MM.1S (cell line): ENCODE measurements at regions not wholly inside any gene's neighbourhood (a gene's known extent, or its start where the extent isn't known, plus 50 kb on each side); places are given as distances from the start of the nearest gene placed in this dataset.

ENCODE experiments used
- CTCF ChIP-seq: fragments of 300-600 bp; sonication (generic); IDR thresholded peaks from 2 replicates; pipeline ENCODE4 v1.5.1; 2016; ENCODE audit warnings: antibody characterized with exemption, low read length, mixed read lengths
- EZH2 ChIP-seq: fragments of 300-600 bp; sonication (generic); optimal IDR thresholded peaks from 2 replicates; pipeline ENCODE3; 2017; ENCODE audit warnings: low read depth, mild to moderate bottlenecking, antibody characterized with exemption, low read length, mixed read lengths
- EZH2phosphoT487 ChIP-seq: fragments of 300-600 bp; sonication (generic); IDR thresholded peaks from 2 replicates; pipeline ENCODE4 v1.6.1; 2018; ENCODE audit warnings: antibody characterized with exemption, low read length

GRCh38 chr4:147012059-147012707, 66.5 kb upstream of the TTC29 start:
- TF ChIP-seq EZH2 = no peak
- no peak for TF ChIP-seq CTCF
- TF ChIP-seq EZH2phosphoT487 = no peak
